Endothelial cell of umbilical vein (primary cell): ENCODE measurements at regions not wholly inside any gene's neighbourhood (a gene's known extent, or its start where the extent isn't known, plus 50 kb on each side); places are given as distances from the start of the nearest gene placed in this dataset.

Experiments
- BruUV-seq: library from RNA; stranded (reverse); fragments of 400-500 nt; replicated peaks from 2 replicates; lab custom pipeline; 2021; lab: Mats Ljungman, UMichigan
- CTCF ChIA-PET: fragments of 300-600, 350-600 bp; sonication (Branson Sonifier 250); formaldehyde crosslinking; loops from one replicate; lab custom pipeline; 2021; ENCODE audit warnings: antibody characterized with exemption, inconsistent platforms; lab: Charles Lee
- POLR2A ChIA-PET: fragments of 300-600, 350-600 bp; sonication (Branson Sonifier 250); formaldehyde crosslinking; loops from one replicate; lab custom pipeline; 2021; ENCODE audit warnings: antibody characterized with exemption, inconsistent platforms; lab: Charles Lee
- DNase-seq: peaks from one replicate; pipeline ENCODE4 v3.0.0-alpha.2; 2011; ENCODE audit warnings: low read depth, low spot score
- FAIRE-seq: peaks from 2 replicates; lab custom pipeline; 2011; peaks lifted over from hg19 to GRCh38; lab: Jason Lieb, UNC
- H2AFZ ChIP-seq: 2 replicates; pipeline ENCODE4 v1.6.0; 2012; ENCODE audit warnings: low read depth, low read length, control low read depth, inconsistent platforms
- H3K27ac ChIP-seq: 2 replicates; pipeline ENCODE4 v1.5.1; 2011; ENCODE audit warnings: low read depth, mild to moderate bottlenecking, control low read depth, low read length, moderate library complexity; ENCODE audit not compliant: insufficient read depth
- H3K27me3 ChIP-seq, 2 experiments: 2 replicates each; pipeline versions ENCODE4 v1.6.0 to v1.6.1; 2011; ENCODE audit warnings: low read length in 2 of 2, mixed read lengths in 1 of 2; ENCODE audit not compliant: control insufficient read depth in 2 of 2, insufficient read depth in 2 of 2
- H3K36me3 ChIP-seq, 2 experiments: 2 replicates in 1 of 2; 3 replicates in 1 of 2; pipeline ENCODE4 v1.5.1; 2011; ENCODE audit warnings: low read length in 2 of 2, mild to moderate bottlenecking in 1 of 2, moderate library complexity in 1 of 2; ENCODE audit not compliant: control insufficient read depth in 2 of 2, insufficient read depth in 2 of 2; ENCODE audit errors: extremely low read depth in 1 of 2
- H3K4me1 ChIP-seq: 3 replicates; pipeline ENCODE4 v1.5.1; 2011; ENCODE audit warnings: mild to moderate bottlenecking, low read length; ENCODE audit not compliant: control insufficient read depth, insufficient read depth; ENCODE audit errors: extremely low read depth
- H3K4me2 ChIP-seq: 2 replicates; pipeline ENCODE4 v1.6.1; 2011; ENCODE audit warnings: low read length, control low read depth, mixed read lengths; ENCODE audit not compliant: insufficient read depth
- H3K4me3 ChIP-seq, 3 experiments: fragments of 200-600 bp in 1 of 3; sonication (generic), shearing (Covaris generic) in 1 of 3; replicated peaks in 1 of 3; 2 replicates each; pipeline ENCODE4 v1.5.1; 2011 to 2016; ENCODE audit warnings: control low read depth in 3 of 3, low read length in 3 of 3, mild to moderate bottlenecking in 2 of 3, inconsistent platforms in 1 of 3, low read depth in 1 of 3, moderate library complexity in 1 of 3; ENCODE audit not compliant: insufficient read depth in 1 of 3
- H3K79me2 ChIP-seq: 2 replicates; pipeline ENCODE4 v1.6.0; 2012; ENCODE audit warnings: low read length, inconsistent platforms; ENCODE audit not compliant: control insufficient read depth, insufficient read depth
- H3K9ac ChIP-seq: replicated peaks from 2 replicates; pipeline ENCODE3; 2011; ENCODE audit warnings: low read length, control low read depth; ENCODE audit not compliant: insufficient read depth; ENCODE audit errors: extremely low read depth
- H3K9me1 ChIP-seq: replicated peaks from 3 replicates; pipeline ENCODE4 v1.6.0; 2011; ENCODE audit warnings: mild to moderate bottlenecking, low read length; ENCODE audit not compliant: control insufficient read depth, insufficient read depth; ENCODE audit errors: extremely low read depth
- H3K9me3 ChIP-seq: replicated peaks from 2 replicates; pipeline ENCODE4 v1.5.1; 2012; ENCODE audit warnings: low read length, inconsistent platforms; ENCODE audit not compliant: control insufficient read depth, insufficient read depth
- H4K20me1 ChIP-seq: replicated peaks from 2 replicates; pipeline ENCODE3; 2011; ENCODE audit warnings: mild to moderate bottlenecking, low read length; ENCODE audit not compliant: control insufficient read depth, insufficient read depth; ENCODE audit errors: extremely low read depth
- FOS ChIP-seq: IDR thresholded peaks from 2 replicates; pipeline ENCODE4 v1.6.1; 2011; ENCODE audit warnings: mild to moderate bottlenecking, low read length, moderate library complexity, borderline replicate concordance; ENCODE audit not compliant: insufficient read depth
- GATA2 ChIP-seq: IDR thresholded peaks from 2 replicates; pipeline ENCODE4 v1.7.0; 2011; ENCODE audit warnings: low read depth, mild to moderate bottlenecking, moderate library complexity, mixed read lengths, low read length; ENCODE audit not compliant: insufficient read length, insufficient read depth
- JUN ChIP-seq: IDR thresholded peaks from 2 replicates; pipeline ENCODE4 v1.6.1; 2011; ENCODE audit warnings: borderline replicate concordance, low read depth; ENCODE audit not compliant: insufficient read length, insufficient read depth
- MYC ChIP-seq: IDR thresholded peaks from one replicate; pipeline ENCODE4 v1.6.1; 2011; ENCODE audit warnings: mild to moderate bottlenecking, low read depth, low read length
- POLR2A ChIP-seq: IDR thresholded peaks from 2 replicates; pipeline ENCODE4 v1.6.1; 2012; ENCODE audit warnings: low read depth, mild to moderate bottlenecking, control low read depth, low read length
- POLR2AphosphoS5 ChIP-seq: IDR thresholded peaks from 2 replicates; pipeline ENCODE4 v1.6.1; 2012; ENCODE audit warnings: low read depth, mild to moderate bottlenecking, control low read depth, low read length, moderate library complexity; ENCODE audit not compliant: insufficient read depth
- dilution Hi-C: fragments of 300-500 bp; cut with MboI; formaldehyde crosslinking; loops from one replicate; pipeline ENCODE4 v1.15.0; 2019; ENCODE audit warnings: low sequenced_read_pairs; ENCODE audit not compliant: extremely low pct_ligation_motif_present
- intact Hi-C: fragments of 100-400 bp; cut with micrococcal nuclease; formaldehyde crosslinking; loops from one replicate; pipeline ENCODE4 v1.10.0; 2022
- TF ChIP-seq, protein P1 (sequence below), 2 donors: IDR thresholded peaks; 1 replicate in 1 of 2; 2 replicates in 1 of 2; pipeline ENCODE4 v1.5.1; 2011; ENCODE audit warnings: low read length in 2 of 2, mild to moderate bottlenecking in 2 of 2, moderate library complexity in 2 of 2, control low read depth in 1 of 2, inconsistent platforms in 1 of 2, low read depth in 1 of 2; ENCODE audit not compliant: insufficient read depth in 1 of 2; ENCODE audit errors: extremely low read depth in 1 of 2
- TF ChIP-seq, protein P2 (sequence below): IDR thresholded peaks from 2 replicates; pipeline ENCODE4 v1.6.1; 2011; ENCODE audit not compliant: insufficient read depth, insufficient read length

DNA sequence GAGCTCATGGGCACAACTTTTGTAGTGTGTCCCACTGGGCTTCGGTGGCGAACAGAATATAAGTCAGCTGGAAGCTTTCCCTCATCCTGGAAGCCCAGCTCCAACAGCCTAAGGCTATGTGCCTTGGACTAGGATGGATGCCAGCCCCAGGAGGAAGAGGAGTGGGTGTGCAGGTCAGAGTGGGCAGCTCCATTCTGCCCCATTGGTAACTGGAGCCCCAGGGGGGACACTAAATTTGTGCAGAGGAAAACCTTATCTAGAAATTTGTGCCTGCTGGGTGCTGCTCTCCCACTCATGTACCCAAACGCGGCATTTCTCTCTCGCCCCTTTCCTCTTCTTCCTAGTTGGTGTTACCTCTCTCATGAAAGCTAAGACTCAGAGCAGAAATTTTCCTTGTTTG lies 253.9 kb upstream of the MAN1A1 start:
- Histone ChIP-seq H3K4me2 (no peak overlapping the region), H3K36me3 (no peaks in the 10 kb centered on the region), H3K9ac (no peak overlapping the region), H4K20me1 (no peaks in the 10 kb centered on the region), H3K27ac (no peak overlapping the region), H2AFZ (no peak overlapping the region), H3K4me1 (no peaks in the 10 kb centered on the region), H3K79me2 (no peaks in the 10 kb centered on the region), H3K9me1 (no peaks in the 10 kb centered on the region), H3K9me3 (no peaks in the 10 kb centered on the region), H3K27me3 (no peaks in the 10 kb centered on the region), H3K4me3 (no peak overlapping the region)
- CTCF ChIA-PET = interaction anchor here (0.7 kb wide), 1 partner anchor 34 kb away, joined by 3 read pairs; no protein-coding TSS in a partner anchor
- DNase-seq (no peak), FAIRE-seq (no peak)
- TF ChIP-seq, protein P1, sequence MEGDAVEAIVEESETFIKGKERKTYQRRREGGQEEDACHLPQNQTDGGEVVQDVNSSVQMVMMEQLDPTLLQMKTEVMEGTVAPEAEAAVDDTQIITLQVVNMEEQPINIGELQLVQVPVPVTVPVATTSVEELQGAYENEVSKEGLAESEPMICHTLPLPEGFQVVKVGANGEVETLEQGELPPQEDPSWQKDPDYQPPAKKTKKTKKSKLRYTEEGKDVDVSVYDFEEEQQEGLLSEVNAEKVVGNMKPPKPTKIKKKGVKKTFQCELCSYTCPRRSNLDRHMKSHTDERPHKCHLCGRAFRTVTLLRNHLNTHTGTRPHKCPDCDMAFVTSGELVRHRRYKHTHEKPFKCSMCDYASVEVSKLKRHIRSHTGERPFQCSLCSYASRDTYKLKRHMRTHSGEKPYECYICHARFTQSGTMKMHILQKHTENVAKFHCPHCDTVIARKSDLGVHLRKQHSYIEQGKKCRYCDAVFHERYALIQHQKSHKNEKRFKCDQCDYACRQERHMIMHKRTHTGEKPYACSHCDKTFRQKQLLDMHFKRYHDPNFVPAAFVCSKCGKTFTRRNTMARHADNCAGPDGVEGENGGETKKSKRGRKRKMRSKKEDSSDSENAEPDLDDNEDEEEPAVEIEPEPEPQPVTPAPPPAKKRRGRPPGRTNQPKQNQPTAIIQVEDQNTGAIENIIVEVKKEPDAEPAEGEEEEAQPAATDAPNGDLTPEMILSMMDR (IDR thresholded peaks at IDR 0.05; ENCODE audit: extremely low read depth in 1 of 2, insufficient read depth in 1 of 2, low read depth in 1 of 2, low read length in 2 of 2) = no peak
- TF ChIP-seq GATA2 = no peak
- POLR2A ChIA-PET = no interaction called here
- no TSS peak for BruUV-seq
- dilution Hi-C loops = no loop called here
- intact Hi-C loops = no loop called here

DNA sequence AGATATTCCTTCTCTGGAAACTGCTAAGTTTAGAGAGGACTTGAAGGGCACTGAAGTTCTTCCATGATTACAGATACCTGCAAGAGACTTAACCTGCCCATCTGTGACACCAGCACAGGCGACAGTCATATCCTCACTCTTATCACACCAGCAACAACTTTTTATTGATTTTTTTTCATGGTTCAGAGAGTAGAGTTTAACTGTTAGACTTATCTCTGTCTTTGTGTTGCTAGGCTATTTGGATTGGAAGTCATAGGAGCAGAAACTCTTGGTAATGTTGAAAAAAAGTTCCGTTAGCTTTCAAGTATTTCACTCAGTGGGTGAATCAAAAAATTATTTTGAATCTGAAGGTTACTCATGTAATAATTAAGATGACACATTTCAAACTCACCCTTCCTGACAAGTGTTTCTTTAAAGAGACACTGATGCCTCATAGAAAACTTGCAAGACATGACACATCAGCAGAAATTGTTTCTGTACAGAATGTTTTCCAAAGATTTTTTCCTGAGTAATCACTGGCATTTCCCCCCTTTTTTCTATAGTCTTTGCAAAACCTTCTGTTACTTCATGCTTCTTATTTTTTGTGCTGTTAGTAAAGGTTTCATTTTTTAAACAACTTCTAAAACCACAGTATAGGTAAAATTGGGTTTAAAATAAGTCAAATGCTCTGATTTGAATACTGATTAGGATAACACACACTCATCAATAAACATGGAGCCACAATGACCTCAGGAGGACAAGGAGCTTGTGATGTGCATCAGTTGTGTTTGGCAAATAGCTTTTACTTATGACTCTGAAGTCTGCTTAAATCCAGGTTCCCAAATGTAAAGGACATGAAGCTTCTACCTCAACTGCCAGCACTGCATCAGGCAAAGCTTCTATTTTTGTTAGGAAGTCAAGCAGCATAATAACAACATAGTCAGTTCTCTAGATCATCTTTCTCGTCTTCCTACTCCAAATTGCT lies 252.9 kb upstream of the MAN1A1 start:
- H3K27ac ChIP-seq = no peak overlapping the region
- ChIA-PET CTCF (no interaction called here), POLR2A (no interaction called here)
- H3K4me3 ChIP-seq = no peak overlapping the region
- dilution Hi-C loops (no loop called here), intact Hi-C loops (no loop called here)
- FAIRE-seq (no peak), DNase-seq (no peak)
- BruUV-seq = no TSS peak
- no peaks in the 10 kb centered on the region for H3K36me3 ChIP-seq
- H3K79me2 ChIP-seq = no peaks in the 10 kb centered on the region
- H2AFZ ChIP-seq = peak overlapping the region; percentile 42
- no peaks in the 10 kb centered on the region for H3K27me3 ChIP-seq
- no peak for TF ChIP-seq JUN
- no peak for TF ChIP-seq POLR2AphosphoS5
- TF ChIP-seq MYC = no peak
- TF ChIP-seq GATA2 = no peak
- peak; percentile 47 for TF ChIP-seq FOS
- TF ChIP-seq, protein P1 (IDR thresholded peaks at IDR 0.05; ENCODE audit: extremely low read depth in 1 of 2, insufficient read depth in 1 of 2, low read depth in 1 of 2, low read length in 2 of 2) = no peak
- TF ChIP-seq, protein P2, sequence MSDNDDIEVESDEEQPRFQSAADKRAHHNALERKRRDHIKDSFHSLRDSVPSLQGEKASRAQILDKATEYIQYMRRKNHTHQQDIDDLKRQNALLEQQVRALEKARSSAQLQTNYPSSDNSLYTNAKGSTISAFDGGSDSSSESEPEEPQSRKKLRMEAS = no peak
- TF ChIP-seq POLR2A = no peak
- no peaks in the 10 kb centered on the region for H4K20me1 ChIP-seq
- H3K9me3 ChIP-seq = no peaks in the 10 kb centered on the region
- H3K9me1 ChIP-seq = no peaks in the 10 kb centered on the region
- H3K9ac ChIP-seq = no peak overlapping the region
- no peak overlapping the region for H3K4me2 ChIP-seq
- no peaks in the 10 kb centered on the region for H3K4me1 ChIP-seq
